Natural killer cell (primary cell): ENCODE measurements at regions not wholly inside any gene's neighbourhood (a gene's known extent, or its start where the extent isn't known, plus 50 kb on each side); places are given as distances from the start of the nearest gene placed in this dataset.

Experiments
- ATAC-seq, 3 donors: fragments of 150-1000 bp in 2 of 3; fragments of 200-7000 bp in 1 of 3; cut with Tn5 transposase; 1 replicate in 1 of 3; 2 replicates in 2 of 3; pipeline ENCODE4 v1.10.0; 2021; ENCODE audit warnings: mild to moderate bottlenecking in 2 of 3, moderate library complexity in 2 of 3
- DNase-seq, 2 donors: peaks; one replicate each; pipeline versions ENCODE4 v3.0.0 to v3.0.0-alpha.2; 2013 to 2021; ENCODE audit warnings: mixed read lengths in 1 of 2
- H3K27ac ChIP-seq: one replicate; pipeline ENCODE4 v1.5.1; 2013; ENCODE audit warnings: mild to moderate bottlenecking, low read length
- H3K27me3 ChIP-seq: one replicate; pipeline ENCODE4 v1.6.1; 2013; ENCODE audit warnings: low read length; ENCODE audit not compliant: control insufficient read depth, insufficient read depth
- H3K36me3 ChIP-seq: one replicate; pipeline ENCODE4 v1.6.1; 2013; ENCODE audit warnings: low read length; ENCODE audit not compliant: control insufficient read depth, insufficient read depth
- H3K4me1 ChIP-seq: one replicate; pipeline ENCODE4 v1.6.1; 2013; ENCODE audit warnings: low read length; ENCODE audit not compliant: control insufficient read depth, insufficient read depth
- H3K4me3 ChIP-seq: one replicate; pipeline ENCODE4 v1.5.1; 2013; ENCODE audit warnings: low read length
- H3K9me3 ChIP-seq: one replicate; pipeline ENCODE4 v1.6.1; 2013; ENCODE audit warnings: low read length; ENCODE audit not compliant: control insufficient read depth, insufficient read depth
- H3K27ac Mint-ChIP-seq, 2 donors: one replicate each; pipeline ENCODE4 v1.8.0; 2022; ENCODE audit warnings: mild to moderate bottlenecking in 2 of 2, mixed read lengths in 2 of 2, moderate library complexity in 1 of 2
- H3K27me3 Mint-ChIP-seq, 2 donors: one replicate each; pipeline ENCODE4 v1.8.0; 2022; ENCODE audit warnings: low read depth in 2 of 2, mixed read lengths in 2 of 2
- H3K36me3 Mint-ChIP-seq: one replicate; pipeline ENCODE4 v1.8.0; 2022; ENCODE audit warnings: mixed read lengths
- H3K4me1 Mint-ChIP-seq, 2 donors: one replicate each; pipeline ENCODE4 v1.8.0; 2022; ENCODE audit warnings: mixed read lengths in 2 of 2
- H3K4me3 Mint-ChIP-seq: one replicate; pipeline ENCODE4 v1.8.0; 2022; ENCODE audit warnings: mild to moderate bottlenecking, moderate library complexity, mixed read lengths
- H3K9me3 Mint-ChIP-seq, 2 donors: one replicate each; pipeline ENCODE4 v1.8.0; 2022; ENCODE audit warnings: mixed read lengths in 2 of 2
- CTCF ChIP-seq: fragments of 200-600 bp; IDR thresholded peaks from one replicate; pipeline ENCODE4 v1.8.0; 2022; ENCODE audit warnings: antibody characterized with exemption
- WGBS: methylation state at CpG from one replicate; pipeline ENCODE4 v1.1.7; 2013; ENCODE audit warnings: missing lambda C conversion rate; ENCODE audit not compliant: insufficient coverage; 5-methylcytosine and 5-hydroxymethylcytosine counted together
- intact Hi-C: fragments of 100-400 bp; cut with micrococcal nuclease; formaldehyde crosslinking; loops from one replicate; pipeline ENCODE4 v1.14.2; 2022

GRCh38 chr2:208595386-208596275, 189.0 kb downstream of the PTH2R start:
- no peaks in the 10 kb centered on the region for H3K4me1 Mint-ChIP-seq

GRCh38 chr2:208607694-208608093, 201.1 kb downstream of the PTH2R start:
- Histone ChIP-seq H3K27me3 (no peaks in the 10 kb centered on the region), H3K27ac (no peak overlapping the region), H3K9me3 (no peaks in the 10 kb centered on the region), H3K4me3 (no peak overlapping the region), H3K4me1 (no peaks in the 10 kb centered on the region), H3K36me3 (no peaks in the 10 kb centered on the region)
- TF ChIP-seq CTCF, result no peak
- Mint-ChIP-seq H3K27me3 (no peaks in the 10 kb centered on the region), H3K4me3 (no peak overlapping the region), H3K9me3 (peaks cover 6 to 13% of the 10 kb centered on the region in 2 donors), H3K4me1 (no peaks in the 10 kb centered on the region), H3K36me3 (no peaks in the 10 kb centered on the region), H3K27ac (no peak overlapping the region)
- no peak for DNase-seq
- WGBS, result 68% methylated on average over 2 of the region's 4 CpGs
- intact Hi-C loops, result no loop called here
- ATAC-seq, result no peak

More at GRCh38 chr2:208595386-208596275, 189.0 kb downstream of the PTH2R start:
- intact Hi-C loops, result no loop called here
- Histone ChIP-seq H3K4me3 (no peak overlapping the region), H3K4me1 (no peaks in the 10 kb centered on the region), H3K27me3 (no peaks in the 10 kb centered on the region), H3K36me3 (no peaks in the 10 kb centered on the region), H3K9me3 (peaks cover 5% of the 10 kb centered on the region), H3K27ac (no peak overlapping the region)
- Mint-ChIP-seq H3K9me3 (peaks cover 5 to 6% of the 10 kb centered on the region in 2 donors), H3K4me3 (no peak overlapping the region), H3K27me3 (no peaks in the 10 kb centered on the region), H3K36me3 (no peaks in the 10 kb centered on the region), H3K27ac (no peak overlapping the region)
- ATAC-seq, result no peak
- TF ChIP-seq CTCF, result no peak
- 92% methylated on average over 2 of the region's 3 CpGs for WGBS
- DNase-seq, result no peak

- H3K4me1 ChIP-seq, result no peaks in the 10 kb centered on the region
- no peak for ATAC-seq
- DNase-seq, result no peak
- Mint-ChIP-seq H3K4me3 (no peak overlapping the region), H3K36me3 (no peaks in the 10 kb centered on the region), H3K9me3 (peaks cover 6 to 13% of the 10 kb centered on the region in 2 donors), H3K27ac (no peak overlapping the region), H3K4me1 (no peaks in the 10 kb centered on the region), H3K27me3 (no peaks in the 10 kb centered on the region)
- H3K36me3 ChIP-seq, result no peaks in the 10 kb centered on the region
- intact Hi-C loops, result no loop called here
- H3K4me3 ChIP-seq, result no peak overlapping the region
- H3K27ac ChIP-seq, result no peak overlapping the region
- H3K9me3 ChIP-seq, result no peaks in the 10 kb centered on the region
- WGBS, result 64% methylated on average over 1 of the region's 1 CpG
- no peaks in the 10 kb centered on the region for H3K27me3 ChIP-seq
- no peak for TF ChIP-seq CTCF
Observed at GRCh38 chr2:208608122-208608835, 201.7 kb downstream of the PTH2R start.
